T-helper 2 cell treated with Interferon-gamma antibody and Interleukin-4, amounts not matched to agents 5 μg/mL and 100 μg/mL, for 36 hours (primary cell): ENCODE measurements at regions not wholly inside any gene's neighbourhood (a gene's known extent, or its start where the extent isn't known, plus 50 kb on each side); places are given as distances from the start of the nearest gene placed in this dataset.
"Not testable (repeated sequence)": the region's sequence is repeated elsewhere in the genome, so short reads cannot be mapped to it uniquely, and the experiment has no call there.

Source experiments
- DNase-seq: peaks from one replicate; pipeline ENCODE4 v3.0.0; 2021; ENCODE audit warnings: low spot score
- H3K27ac Mint-ChIP-seq: one replicate; pipeline ENCODE4 v1.8.0; 2021; ENCODE audit warnings: mild to moderate bottlenecking, mixed read lengths
- H3K27me3 Mint-ChIP-seq: one replicate; pipeline ENCODE4 v1.8.0; 2021; ENCODE audit warnings: low read depth, mixed read lengths
- H3K36me3 Mint-ChIP-seq: one replicate; pipeline ENCODE4 v1.8.0; 2021; ENCODE audit warnings: low read depth, mixed read lengths
- H3K4me1 Mint-ChIP-seq: one replicate; pipeline ENCODE4 v1.8.0; 2021; ENCODE audit warnings: low read depth, mixed read lengths
- H3K4me3 Mint-ChIP-seq: one replicate; pipeline ENCODE4 v1.8.0; 2022; ENCODE audit warnings: mild to moderate bottlenecking, moderate library complexity, mixed read lengths
- H3K9me3 Mint-ChIP-seq: one replicate; pipeline ENCODE4 v1.8.0; 2021; ENCODE audit warnings: mixed read lengths

DNA sequence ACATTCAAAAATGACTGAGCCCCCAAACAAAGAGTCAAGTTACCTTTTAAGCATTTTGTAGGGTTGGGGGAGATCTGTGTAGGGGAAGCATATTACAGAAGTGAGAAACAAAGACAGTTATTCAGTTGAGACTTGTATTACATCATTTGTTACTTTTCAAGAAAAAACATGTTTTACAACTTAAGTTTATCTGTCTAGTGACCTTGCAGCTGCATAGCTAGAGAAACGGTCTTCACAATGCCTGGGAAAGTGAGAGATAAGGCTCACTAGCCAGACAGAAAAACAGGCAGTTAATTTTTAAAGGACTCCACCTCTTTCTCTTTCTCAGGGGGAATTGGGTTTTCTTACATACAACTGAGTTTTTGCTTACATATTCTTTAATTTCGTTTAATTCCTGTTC, 105.1 kb downstream of the ALG10 start:
- not testable (repeated sequence) for H3K9me3 Mint-ChIP-seq, H3K27ac Mint-ChIP-seq, H3K36me3 Mint-ChIP-seq, H3K27me3 Mint-ChIP-seq, DNase-seq, H3K4me3 Mint-ChIP-seq
- H3K4me1 Mint-ChIP-seq: peaks cover 15% of the 10 kb centered on the region

DNA sequence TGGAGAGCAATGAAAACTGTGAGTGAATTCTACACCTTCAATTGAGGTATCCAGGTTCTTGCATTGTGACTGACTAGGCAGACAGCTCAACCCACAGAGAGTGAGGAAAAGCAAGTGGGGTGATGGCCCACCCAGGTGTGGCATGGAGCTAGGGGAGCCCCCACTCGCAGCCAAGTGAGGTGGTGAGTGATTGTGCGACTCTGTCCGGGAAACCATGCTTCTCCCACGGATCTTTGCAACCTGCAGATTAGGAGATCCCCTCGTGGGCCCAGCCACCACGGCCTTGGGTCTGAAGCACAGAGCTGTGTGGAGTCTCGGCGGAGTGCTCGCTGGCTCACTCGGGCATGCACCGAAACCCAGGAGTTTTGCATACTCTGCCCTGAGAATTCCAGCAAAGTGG, 120.1 kb downstream of the ALG10 start:
- DNase-seq: no peak
- H3K27ac Mint-ChIP-seq: no peak overlapping the region
- H3K9me3 Mint-ChIP-seq: no peaks in the 10 kb centered on the region
- H3K4me1 Mint-ChIP-seq: no peaks in the 10 kb centered on the region
- no peak overlapping the region for H3K4me3 Mint-ChIP-seq
- no peaks in the 10 kb centered on the region for H3K36me3 Mint-ChIP-seq
- no peaks in the 10 kb centered on the region for H3K27me3 Mint-ChIP-seq

DNA sequence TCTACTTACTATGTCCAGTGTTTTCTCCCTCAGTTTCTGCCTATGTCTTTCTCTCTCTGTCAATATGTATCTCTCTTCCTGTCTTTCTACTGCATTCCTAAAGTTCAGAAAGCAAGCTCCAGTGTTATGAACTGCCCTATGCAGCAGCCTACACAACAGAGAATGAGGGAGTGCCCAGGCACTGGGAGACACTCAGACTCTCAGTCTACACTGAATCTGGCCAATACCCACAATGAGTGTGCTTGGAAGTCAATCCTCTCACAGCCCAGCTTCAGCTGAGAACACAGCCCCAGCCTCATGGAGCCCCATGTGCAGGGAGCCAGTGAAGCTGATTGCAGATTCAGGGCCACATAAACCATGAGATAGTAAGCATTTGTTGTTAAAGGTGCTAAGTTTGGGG, 128.7 kb downstream of the ALG10 start:
- Mint-ChIP-seq H3K4me1 (no peaks in the 10 kb centered on the region), H3K36me3 (no peaks in the 10 kb centered on the region), H3K27ac (no peak overlapping the region), H3K27me3 (no peaks in the 10 kb centered on the region), H3K4me3 (no peak overlapping the region), H3K9me3 (no peaks in the 10 kb centered on the region)
- DNase-seq: no peak

DNA sequence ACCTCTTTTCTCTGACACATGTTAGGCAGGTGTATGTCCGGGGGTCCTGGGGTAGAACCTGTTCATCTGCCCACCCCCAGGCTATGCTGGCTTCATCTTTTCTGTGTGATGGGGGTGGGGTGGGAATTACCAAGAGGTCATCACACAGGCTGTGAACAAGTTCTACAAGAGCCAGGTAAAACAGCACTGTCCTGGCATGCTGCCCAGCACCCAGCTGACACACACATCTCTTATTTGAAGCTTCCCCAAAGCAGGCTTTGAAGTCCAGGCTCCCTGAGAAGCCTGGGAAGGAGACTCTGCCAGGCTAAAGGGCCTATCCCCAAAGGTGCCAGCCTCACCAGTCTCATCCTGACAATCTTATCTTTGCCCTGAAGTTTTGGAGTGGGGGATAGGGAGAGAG, 141.1 kb downstream of the ALG10 start:
- Mint-ChIP-seq H3K27ac (no peak overlapping the region), H3K4me3 (no peak overlapping the region), H3K27me3 (peaks cover 4% of the 10 kb centered on the region), H3K9me3 (no peaks in the 10 kb centered on the region), H3K36me3 (no peaks in the 10 kb centered on the region), H3K4me1 (no peaks in the 10 kb centered on the region)
- DNase-seq: no peak

DNA sequence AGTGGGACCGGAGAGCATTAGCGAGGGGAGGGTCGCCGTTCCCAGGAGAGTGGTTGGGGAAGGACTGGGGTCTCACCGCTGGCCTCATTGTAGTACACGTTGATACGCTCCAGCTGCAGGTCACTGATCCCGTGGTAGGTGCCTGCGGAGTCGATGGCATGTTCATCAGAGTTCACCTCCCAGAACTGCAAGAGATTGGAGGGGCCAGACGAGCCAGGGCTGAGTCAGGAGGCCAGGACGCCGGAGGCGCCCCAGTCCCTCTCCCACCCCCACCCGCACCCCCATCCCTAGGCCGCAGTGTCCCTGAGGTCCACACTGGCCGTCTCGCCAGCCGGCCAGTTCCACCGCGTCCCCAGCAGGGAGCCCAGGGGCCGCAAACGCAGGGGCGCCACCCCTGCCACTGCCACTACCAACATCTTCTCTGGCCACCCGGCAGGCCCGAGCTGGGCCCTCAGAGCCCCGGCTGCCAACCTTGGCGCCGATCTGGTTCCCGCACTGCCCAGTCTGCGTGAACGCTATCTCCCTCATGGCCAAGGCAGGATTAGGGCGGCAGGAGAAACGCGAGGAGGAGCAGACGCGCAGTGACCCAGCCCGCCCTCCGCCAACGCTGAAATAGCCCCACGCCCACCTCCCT, 144.2 kb downstream of the ALG10 start:
- Mint-ChIP-seq H3K4me3 (no peak overlapping the region), H3K27ac (no peak overlapping the region), H3K9me3 (no peaks in the 10 kb centered on the region), H3K27me3 (no peaks in the 10 kb centered on the region), H3K36me3 (no peaks in the 10 kb centered on the region), H3K4me1 (no peaks in the 10 kb centered on the region)
- DNase-seq: no peak

DNA sequence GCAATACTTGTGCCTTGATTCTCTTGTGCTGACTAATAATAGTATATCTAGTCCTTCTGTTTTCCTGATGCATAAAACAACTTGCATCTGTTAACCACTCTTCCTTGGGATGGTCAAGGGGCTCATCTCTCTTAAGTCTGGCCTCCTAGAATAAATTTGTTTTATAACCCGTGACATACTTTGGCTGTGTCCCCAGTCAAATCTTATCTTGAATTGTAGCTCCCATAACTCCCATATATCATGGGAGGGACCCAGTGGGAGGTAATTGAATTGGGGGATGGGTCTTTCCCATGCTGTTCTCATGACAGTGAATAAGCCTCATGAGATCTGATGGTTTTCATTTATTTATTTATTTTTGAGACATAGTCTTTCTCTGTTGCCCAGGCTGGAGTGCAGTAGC, 146.2 kb downstream of the ALG10 start:
- H3K27ac Mint-ChIP-seq, H3K4me1 Mint-ChIP-seq, H3K4me3 Mint-ChIP-seq, DNase-seq, H3K36me3 Mint-ChIP-seq, H3K9me3 Mint-ChIP-seq, H3K27me3 Mint-ChIP-seq: not testable (repeated sequence)

DNA sequence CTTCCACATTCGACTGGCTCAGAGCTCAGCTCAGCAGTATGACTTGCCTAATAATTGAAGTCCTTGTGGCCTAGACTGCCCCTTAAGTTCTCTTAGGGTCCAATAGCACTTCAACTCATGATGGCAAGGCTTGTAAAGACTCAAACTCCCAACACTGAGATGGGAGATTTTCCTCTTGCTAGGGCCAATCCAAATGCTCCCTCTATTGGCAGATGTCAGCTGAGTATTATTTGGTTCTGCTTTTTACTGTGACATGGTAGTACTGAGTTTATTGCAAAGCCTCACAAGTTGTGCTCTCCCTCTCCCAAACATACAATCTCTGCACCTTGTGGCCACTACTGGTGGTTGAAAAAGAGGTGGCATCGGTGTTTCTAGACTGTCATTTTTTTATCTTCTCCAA, 164.2 kb downstream of the ALG10 start:
- no peaks in the 10 kb centered on the region for H3K36me3 Mint-ChIP-seq
- no peak overlapping the region for H3K27ac Mint-ChIP-seq
- H3K4me3 Mint-ChIP-seq: no peak overlapping the region
- H3K4me1 Mint-ChIP-seq: no peaks in the 10 kb centered on the region
- DNase-seq: no peak
- H3K9me3 Mint-ChIP-seq: no peaks in the 10 kb centered on the region
- no peaks in the 10 kb centered on the region for H3K27me3 Mint-ChIP-seq

DNA sequence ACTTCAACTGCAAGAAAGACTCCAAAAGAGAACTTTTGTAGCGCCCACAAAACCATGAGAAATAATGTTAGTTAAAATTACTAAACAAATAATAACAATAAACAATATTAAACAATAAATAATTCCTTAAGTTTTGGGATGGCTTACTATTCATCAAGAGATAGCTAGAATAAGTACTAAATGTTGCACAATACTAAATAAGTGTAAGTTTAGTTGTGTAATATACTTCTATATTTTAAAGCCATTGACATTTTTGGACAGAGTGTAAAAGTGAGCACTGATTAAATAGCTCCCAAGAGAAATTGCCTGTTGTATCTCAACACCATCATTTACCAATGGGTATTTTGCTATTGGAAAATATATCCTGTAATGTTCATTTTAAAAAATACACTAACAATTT, 166.7 kb downstream of the ALG10 start:
- DNase-seq: no peak
- Mint-ChIP-seq H3K4me3 (no peak overlapping the region), H3K27ac (no peak overlapping the region), H3K27me3 (no peaks in the 10 kb centered on the region), H3K9me3 (no peaks in the 10 kb centered on the region), H3K4me1 (no peaks in the 10 kb centered on the region), H3K36me3 (no peaks in the 10 kb centered on the region)

DNA sequence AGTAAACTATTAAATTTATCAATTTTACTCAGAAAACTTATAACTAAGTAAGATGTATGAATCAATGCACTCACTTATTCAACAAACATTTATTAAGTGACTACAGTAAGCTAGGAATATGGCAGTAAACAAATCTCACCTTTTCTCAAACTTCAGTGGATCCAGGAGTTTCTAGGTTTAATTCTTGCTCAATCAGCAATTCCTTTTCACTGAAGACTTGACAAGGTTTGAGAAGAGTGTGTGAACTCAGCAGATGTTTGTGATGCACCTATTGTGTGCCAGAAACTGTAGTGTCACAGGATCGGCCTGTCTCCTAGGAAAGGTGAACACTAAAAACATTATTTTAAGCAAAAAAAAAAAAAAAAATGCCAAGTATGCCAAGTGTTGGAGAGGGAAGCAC, 167.8 kb downstream of the ALG10 start:
- Mint-ChIP-seq H3K9me3 (no peaks in the 10 kb centered on the region), H3K27ac (no peak overlapping the region), H3K4me3 (no peak overlapping the region), H3K36me3 (no peaks in the 10 kb centered on the region), H3K4me1 (no peaks in the 10 kb centered on the region), H3K27me3 (no peaks in the 10 kb centered on the region)
- no peak for DNase-seq

DNA sequence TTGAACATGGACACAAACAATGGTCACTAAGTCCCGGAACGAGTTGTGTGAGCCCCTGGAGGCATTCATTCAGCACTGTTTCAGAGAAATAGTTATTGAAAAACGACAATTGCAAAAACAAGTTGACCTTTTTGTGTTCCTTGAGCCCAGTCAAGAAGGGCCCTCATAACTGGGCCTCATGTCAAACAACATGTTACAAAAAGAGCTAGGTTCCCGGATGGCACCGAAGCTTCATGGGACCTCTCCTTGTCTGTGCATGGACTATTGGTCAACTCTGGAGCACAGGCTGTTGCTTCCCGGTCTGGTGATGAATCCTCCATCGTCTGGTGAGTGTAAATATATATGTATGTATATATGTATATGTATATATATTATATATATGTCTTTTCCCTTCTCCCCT, 176.6 kb downstream of the ALG10 start:
- no peaks in the 10 kb centered on the region for H3K4me1 Mint-ChIP-seq
- no peak for DNase-seq
- no peaks in the 10 kb centered on the region for H3K27me3 Mint-ChIP-seq
- H3K36me3 Mint-ChIP-seq: no peaks in the 10 kb centered on the region
- no peaks in the 10 kb centered on the region for H3K9me3 Mint-ChIP-seq
- no peak overlapping the region for H3K27ac Mint-ChIP-seq
- no peak overlapping the region for H3K4me3 Mint-ChIP-seq

DNA sequence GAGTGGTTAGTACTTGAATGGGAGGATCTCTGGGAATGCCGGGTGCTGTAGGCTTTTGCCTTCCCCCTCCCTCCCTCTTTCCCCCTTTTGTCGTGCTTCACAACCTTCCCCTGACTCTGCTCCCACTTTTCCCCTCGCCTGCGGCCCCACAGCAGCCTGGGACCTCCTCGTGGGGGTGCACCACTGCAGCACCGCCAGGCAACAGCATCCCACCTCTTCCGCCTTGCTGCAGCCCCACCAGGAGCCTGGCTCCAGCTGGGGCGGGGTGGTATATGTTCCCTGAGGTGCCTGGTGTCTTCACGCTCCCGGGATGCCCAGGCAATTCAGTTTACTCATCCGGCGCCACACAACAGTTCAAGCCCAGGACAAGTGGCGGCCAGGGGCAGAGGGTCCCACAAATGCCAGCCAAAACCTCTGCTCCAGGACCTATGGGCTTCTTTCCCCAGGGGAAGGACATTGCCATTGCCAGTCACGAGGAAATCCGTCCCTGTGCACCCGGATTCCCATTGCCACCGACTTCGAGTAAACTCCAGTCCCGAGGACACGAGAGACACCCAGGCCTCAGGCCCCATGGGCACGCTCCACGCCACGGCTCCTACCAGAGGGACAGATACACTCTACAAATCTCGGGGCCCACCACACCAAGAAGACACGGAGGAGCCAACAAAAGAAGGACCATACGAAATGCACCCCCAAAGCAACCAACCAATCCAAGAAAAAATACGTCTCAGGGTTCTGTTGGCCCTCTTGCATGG, 181.7 kb downstream of the ALG10 start:
- H3K27me3 Mint-ChIP-seq: no peaks in the 10 kb centered on the region
- H3K9me3 Mint-ChIP-seq: no peaks in the 10 kb centered on the region
- no peak for DNase-seq
- no peak overlapping the region for H3K4me3 Mint-ChIP-seq
- no peak overlapping the region for H3K27ac Mint-ChIP-seq
- H3K4me1 Mint-ChIP-seq: no peaks in the 10 kb centered on the region
- no peaks in the 10 kb centered on the region for H3K36me3 Mint-ChIP-seq

DNA sequence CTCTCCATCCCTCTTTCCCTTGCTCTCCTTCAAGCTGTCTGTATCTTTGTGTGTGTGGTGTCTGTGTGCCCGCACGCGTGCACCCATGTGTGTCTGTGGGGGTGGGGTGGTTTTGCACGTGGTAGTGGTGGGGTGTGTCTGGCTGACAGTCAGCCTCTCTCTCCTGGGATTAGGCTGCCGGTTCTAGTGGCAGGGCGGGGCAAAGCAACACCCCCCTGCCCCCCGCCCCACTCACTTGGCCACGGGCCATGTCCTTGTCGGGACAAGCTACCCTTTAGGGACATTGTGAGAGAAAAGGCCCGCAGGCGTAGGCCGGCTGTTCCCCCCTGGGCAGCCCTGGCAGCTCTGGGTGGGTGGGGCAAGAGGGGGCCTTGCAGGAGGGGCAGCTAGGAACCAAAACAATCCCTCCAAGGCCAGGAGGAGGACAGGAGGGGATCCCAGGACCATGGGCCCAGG, 182.6 kb downstream of the ALG10 start:
- Mint-ChIP-seq H3K27ac (no peak overlapping the region), H3K36me3 (no peaks in the 10 kb centered on the region), H3K27me3 (no peaks in the 10 kb centered on the region), H3K4me3 (no peak overlapping the region), H3K9me3 (no peaks in the 10 kb centered on the region), H3K4me1 (no peaks in the 10 kb centered on the region)
- no peak for DNase-seq

DNA sequence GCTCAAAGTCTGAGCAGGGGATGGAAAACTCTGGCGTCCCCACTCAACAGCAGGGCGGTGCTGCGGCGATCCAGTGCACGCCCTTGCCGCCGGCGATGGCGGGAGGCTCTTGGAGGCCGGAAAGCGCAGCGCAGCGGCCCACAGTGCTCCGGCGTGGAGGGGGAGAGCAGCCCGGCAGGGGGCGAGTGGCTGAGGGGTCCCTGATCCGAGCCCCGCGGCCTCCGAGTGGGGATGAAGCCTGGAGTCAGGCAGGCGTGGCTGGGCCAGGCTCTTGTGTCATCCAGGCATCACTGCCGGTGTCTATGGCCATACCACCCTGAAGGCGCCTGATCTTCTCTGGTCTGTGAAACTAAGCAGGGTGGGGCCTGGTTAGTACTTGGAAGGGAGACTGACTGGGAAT, 183.1 kb downstream of the ALG10 start:
- Mint-ChIP-seq H3K27me3 (no peaks in the 10 kb centered on the region), H3K4me1 (no peaks in the 10 kb centered on the region)

DNA sequence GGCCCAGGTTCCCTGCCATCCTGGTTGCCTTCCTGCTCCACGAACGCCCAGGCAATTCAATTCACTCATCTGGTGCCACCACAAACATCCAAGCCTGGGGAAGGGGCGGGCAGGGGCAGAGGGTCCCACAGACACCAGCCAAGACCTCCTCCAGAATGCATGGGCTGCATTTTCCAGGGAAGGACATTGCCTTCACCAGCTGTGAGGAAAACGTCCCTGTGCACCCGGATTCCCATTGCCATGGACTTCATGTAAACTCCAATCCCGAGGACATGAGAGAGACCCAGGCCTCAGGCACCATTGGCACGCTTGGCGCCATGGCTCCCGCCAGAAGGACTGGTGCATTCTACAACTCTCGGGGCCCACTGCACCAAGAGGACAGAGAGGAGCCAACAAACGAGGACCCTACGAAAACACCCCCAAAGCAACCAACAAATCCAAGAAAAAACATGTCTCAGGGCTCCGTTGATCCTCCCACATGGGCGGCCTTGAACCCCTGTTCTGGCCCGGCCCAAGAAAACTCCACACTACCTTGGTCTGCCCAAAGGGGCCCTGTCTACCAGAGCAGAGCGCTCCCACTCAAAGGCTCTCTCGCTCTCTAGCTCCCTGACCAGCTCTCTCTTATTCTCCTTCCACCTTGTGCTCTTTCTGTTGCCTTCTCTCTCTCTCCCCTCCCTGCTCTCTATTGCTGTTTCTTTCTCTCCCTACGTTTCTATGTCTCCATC, 183.9 kb downstream of the ALG10 start:
- no peak overlapping the region for H3K27ac Mint-ChIP-seq
- H3K9me3 Mint-ChIP-seq: no peaks in the 10 kb centered on the region

More for the DNA sequence above, 183.1 kb downstream of the ALG10 start:
- no peak for DNase-seq
- Mint-ChIP-seq H3K4me3 (no peak overlapping the region), H3K9me3 (no peaks in the 10 kb centered on the region), H3K36me3 (no peaks in the 10 kb centered on the region), H3K27ac (no peak overlapping the region)

More for the DNA sequence above, 183.9 kb downstream of the ALG10 start:
- no peak for DNase-seq
- H3K36me3 Mint-ChIP-seq: no peaks in the 10 kb centered on the region
- no peak overlapping the region for H3K4me3 Mint-ChIP-seq
- H3K27me3 Mint-ChIP-seq: no peaks in the 10 kb centered on the region
- H3K4me1 Mint-ChIP-seq: no peaks in the 10 kb centered on the region
